Stomach (tissue), 4 donors: ENCODE measurements at regions not wholly inside any gene's neighbourhood (a gene's known extent, or its start where the extent isn't known, plus 50 kb on each side); places are given as distances from the start of the nearest gene placed in this dataset.

ENCODE experiments used
- EP300 ChIP-seq: sonication (generic); formaldehyde crosslinking; IDR thresholded peaks from one replicate; pipeline ENCODE4 v1.6.1; 2017; ENCODE audit warnings: antibody characterized with exemption
- POLR2A ChIP-seq, 4 donors: fragments of 450-650 bp; IDR thresholded peaks; one replicate each; pipeline ENCODE4 v1.6.1; 2016; ENCODE audit warnings: antibody characterized with exemption in 4 of 4, control low read depth in 2 of 4, mild to moderate bottlenecking in 1 of 4, moderate library complexity in 1 of 4
- POLR2AphosphoS5 ChIP-seq, 3 donors: sonication (generic); formaldehyde crosslinking; IDR thresholded peaks; one replicate each; pipeline ENCODE4 v1.6.1; 2016; ENCODE audit warnings: antibody characterized with exemption in 3 of 3
- TF ChIP-seq, protein P1 (sequence below), 7 experiments: fragments of 450-650 bp in 4 of 7; fragments of 200-600 bp in 3 of 7; sonication (generic) in 3 of 7; IDR thresholded peaks; one replicate each; pipeline ENCODE4 v1.5.1; 2016 to 2019; ENCODE audit warnings: antibody characterized with exemption in 7 of 7, control low read depth in 2 of 7, mild to moderate bottlenecking in 1 of 7

DNA sequence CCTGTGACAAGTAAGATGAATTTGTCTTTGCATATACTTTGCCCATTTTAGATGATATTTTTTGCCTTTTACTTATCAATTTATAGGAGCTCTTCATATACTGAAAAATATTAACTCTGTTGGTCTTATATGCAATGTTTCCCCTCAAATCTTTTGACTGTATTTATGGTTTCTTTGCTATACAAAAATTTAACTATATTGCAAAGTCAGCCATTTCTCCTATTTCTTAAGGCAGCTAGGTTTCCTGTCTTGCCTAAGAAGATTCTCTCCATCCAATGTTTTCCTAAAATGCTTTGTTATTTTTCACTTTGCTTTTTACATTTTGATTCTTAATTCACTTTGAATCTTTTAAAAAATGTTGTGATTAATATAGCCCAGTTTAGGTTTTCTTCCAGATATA, 273.1 kb downstream of the NSG2 start:
- TF ChIP-seq EP300 (no peak), POLR2A (IDR thresholded peaks at IDR 0.05) (no peak), POLR2AphosphoS5 (IDR thresholded peaks at IDR 0.05) (no peak)
- TF ChIP-seq, protein P1, sequence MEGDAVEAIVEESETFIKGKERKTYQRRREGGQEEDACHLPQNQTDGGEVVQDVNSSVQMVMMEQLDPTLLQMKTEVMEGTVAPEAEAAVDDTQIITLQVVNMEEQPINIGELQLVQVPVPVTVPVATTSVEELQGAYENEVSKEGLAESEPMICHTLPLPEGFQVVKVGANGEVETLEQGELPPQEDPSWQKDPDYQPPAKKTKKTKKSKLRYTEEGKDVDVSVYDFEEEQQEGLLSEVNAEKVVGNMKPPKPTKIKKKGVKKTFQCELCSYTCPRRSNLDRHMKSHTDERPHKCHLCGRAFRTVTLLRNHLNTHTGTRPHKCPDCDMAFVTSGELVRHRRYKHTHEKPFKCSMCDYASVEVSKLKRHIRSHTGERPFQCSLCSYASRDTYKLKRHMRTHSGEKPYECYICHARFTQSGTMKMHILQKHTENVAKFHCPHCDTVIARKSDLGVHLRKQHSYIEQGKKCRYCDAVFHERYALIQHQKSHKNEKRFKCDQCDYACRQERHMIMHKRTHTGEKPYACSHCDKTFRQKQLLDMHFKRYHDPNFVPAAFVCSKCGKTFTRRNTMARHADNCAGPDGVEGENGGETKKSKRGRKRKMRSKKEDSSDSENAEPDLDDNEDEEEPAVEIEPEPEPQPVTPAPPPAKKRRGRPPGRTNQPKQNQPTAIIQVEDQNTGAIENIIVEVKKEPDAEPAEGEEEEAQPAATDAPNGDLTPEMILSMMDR (IDR thresholded peaks at IDR 0.05), result no peak
